ENCODE measurements at regions not wholly inside any gene's neighbourhood (a gene's known extent, or its start where the extent isn't known, plus 50 kb on each side); places are given as distances from the start of the nearest gene placed in this dataset.

- TF ChIP-seq CTCF (conservative IDR thresholded peaks at IDR 0.05 in 1 of 2, IDR thresholded peaks at IDR 0.05 in 1 of 2; ENCODE audit: low read depth in 1 of 2, low read length in 2 of 2): no peak
- no peak for TF ChIP-seq EZH2 (IDR thresholded peaks at IDR 0.05; ENCODE audit: low read length, missing control alignments)
Observed at GRCh38 chr2:39845460-39846146, 66.5 kb upstream of the THUMPD2 start.

All from fibroblast of lung (primary cell).